Mammary epithelial cell (primary cell): ENCODE measurements at regions not wholly inside any gene's neighbourhood (a gene's known extent, or its start where the extent isn't known, plus 50 kb on each side); places are given as distances from the start of the nearest gene placed in this dataset.

Experiments
- EZH2 ChIP-seq: IDR thresholded peaks from 2 replicates; pipeline ENCODE4 v1.6.1; 2012; ENCODE audit warnings: low read length, inconsistent platforms, borderline replicate concordance
- TF ChIP-seq, protein P1 (sequence below), 2 donors: IDR thresholded peaks in 1 of 2; conservative IDR thresholded peaks in 1 of 2; 2 replicates each; pipeline ENCODE4 v1.5.1; 2011 to 2012; ENCODE audit warnings: inconsistent platforms in 2 of 2, low read length in 2 of 2, mild to moderate bottlenecking in 2 of 2, control low read depth in 1 of 2, low read depth in 1 of 2; ENCODE audit not compliant: insufficient read depth in 1 of 2; ENCODE audit errors: extremely low read depth in 1 of 2

GRCh38 chr1:8198522-8198921 is 119.4 kb upstream of the SLC45A1 start:
- TF ChIP-seq, protein P1, sequence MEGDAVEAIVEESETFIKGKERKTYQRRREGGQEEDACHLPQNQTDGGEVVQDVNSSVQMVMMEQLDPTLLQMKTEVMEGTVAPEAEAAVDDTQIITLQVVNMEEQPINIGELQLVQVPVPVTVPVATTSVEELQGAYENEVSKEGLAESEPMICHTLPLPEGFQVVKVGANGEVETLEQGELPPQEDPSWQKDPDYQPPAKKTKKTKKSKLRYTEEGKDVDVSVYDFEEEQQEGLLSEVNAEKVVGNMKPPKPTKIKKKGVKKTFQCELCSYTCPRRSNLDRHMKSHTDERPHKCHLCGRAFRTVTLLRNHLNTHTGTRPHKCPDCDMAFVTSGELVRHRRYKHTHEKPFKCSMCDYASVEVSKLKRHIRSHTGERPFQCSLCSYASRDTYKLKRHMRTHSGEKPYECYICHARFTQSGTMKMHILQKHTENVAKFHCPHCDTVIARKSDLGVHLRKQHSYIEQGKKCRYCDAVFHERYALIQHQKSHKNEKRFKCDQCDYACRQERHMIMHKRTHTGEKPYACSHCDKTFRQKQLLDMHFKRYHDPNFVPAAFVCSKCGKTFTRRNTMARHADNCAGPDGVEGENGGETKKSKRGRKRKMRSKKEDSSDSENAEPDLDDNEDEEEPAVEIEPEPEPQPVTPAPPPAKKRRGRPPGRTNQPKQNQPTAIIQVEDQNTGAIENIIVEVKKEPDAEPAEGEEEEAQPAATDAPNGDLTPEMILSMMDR (conservative IDR thresholded peaks at IDR 0.05 in 1 of 2, IDR thresholded peaks at IDR 0.05 in 1 of 2; ENCODE audit: extremely low read depth in 1 of 2, insufficient read depth in 1 of 2, low read depth in 1 of 2, low read length in 2 of 2) = no peak
- no peak for TF ChIP-seq EZH2
